LNCAP (cell line): ENCODE measurements at regions not wholly inside any gene's neighbourhood (a gene's known extent, or its start where the extent isn't known, plus 50 kb on each side); places are given as distances from the start of the nearest gene placed in this dataset.

Experiments used
- TF ChIP-seq, protein P1 (sequence below): fragments of 450-650 bp; IDR thresholded peaks from 2 replicates; pipeline ENCODE4 v1.5.1; 2017; ENCODE audit warnings: mild to moderate bottlenecking

DNA sequence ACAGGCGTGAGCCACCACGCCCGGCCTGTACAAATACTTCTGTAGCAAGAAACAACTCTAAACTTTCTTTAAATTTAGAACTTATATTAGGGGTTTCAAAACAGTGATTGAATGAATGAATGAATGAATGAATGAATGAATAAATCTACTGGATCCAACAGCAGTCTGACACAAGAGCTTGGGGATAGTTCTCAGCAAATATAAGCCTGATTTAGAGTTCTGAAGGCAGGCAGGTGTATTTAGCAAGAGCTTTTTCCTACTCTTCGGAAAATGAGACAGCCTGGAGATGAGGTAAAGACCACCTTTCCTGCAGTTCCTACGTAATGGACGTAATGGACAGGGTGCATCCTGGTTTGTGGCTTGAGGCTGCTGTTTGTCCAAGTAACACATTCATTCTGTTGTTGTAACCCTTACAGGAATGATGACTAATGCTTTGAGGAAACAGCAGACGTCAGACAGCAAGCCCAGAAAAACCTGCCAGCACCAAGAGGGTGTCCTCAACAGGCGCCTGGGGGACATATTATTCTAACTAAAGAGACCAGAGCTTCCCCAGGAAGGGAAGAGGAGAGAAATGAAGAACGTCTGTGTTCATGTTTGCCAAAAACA is 277.4 kb upstream of the SOX5 start:
- TF ChIP-seq, protein P1, sequence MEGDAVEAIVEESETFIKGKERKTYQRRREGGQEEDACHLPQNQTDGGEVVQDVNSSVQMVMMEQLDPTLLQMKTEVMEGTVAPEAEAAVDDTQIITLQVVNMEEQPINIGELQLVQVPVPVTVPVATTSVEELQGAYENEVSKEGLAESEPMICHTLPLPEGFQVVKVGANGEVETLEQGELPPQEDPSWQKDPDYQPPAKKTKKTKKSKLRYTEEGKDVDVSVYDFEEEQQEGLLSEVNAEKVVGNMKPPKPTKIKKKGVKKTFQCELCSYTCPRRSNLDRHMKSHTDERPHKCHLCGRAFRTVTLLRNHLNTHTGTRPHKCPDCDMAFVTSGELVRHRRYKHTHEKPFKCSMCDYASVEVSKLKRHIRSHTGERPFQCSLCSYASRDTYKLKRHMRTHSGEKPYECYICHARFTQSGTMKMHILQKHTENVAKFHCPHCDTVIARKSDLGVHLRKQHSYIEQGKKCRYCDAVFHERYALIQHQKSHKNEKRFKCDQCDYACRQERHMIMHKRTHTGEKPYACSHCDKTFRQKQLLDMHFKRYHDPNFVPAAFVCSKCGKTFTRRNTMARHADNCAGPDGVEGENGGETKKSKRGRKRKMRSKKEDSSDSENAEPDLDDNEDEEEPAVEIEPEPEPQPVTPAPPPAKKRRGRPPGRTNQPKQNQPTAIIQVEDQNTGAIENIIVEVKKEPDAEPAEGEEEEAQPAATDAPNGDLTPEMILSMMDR = no peak

DNA sequence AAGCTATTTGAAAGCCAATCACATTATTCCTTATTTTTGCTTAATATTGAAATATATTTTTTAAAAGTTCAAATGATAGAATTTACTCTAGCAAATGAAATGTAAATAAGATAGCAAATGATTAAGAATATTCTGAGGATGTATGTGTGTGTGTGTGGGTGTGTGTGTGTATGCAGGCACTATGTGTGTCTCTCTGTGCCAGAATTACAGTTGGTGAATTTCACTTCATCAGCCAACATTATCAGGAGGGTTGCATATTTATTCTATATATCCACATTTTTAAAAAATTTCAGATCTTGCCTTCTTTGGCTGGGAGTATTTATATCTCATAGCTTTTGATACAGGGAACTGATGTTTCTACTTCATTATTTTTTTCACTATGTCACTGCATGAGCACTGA is 274.9 kb upstream of the SOX5 start:
- TF ChIP-seq, protein P1 = no peak

DNA sequence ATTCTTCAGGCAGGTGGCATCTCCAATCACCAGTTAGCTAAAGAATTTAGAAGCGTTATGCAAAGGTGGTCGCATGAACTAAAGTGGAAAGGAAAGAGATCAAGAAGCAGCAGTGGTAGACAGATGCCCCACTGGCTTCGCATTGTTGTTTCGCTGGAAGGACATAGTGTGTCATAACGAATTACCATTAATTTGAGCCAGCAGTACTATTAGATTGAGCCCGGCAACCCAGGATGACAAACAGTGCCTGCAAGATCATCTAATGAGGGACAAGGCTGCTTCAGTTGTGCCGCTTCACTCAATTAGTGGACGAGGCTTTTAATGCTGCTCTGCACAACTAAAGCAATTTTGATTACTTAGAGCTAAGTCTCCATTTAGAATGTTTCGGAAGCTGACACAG is 274.5 kb upstream of the SOX5 start:
- TF ChIP-seq, protein P1 = no peak

DNA sequence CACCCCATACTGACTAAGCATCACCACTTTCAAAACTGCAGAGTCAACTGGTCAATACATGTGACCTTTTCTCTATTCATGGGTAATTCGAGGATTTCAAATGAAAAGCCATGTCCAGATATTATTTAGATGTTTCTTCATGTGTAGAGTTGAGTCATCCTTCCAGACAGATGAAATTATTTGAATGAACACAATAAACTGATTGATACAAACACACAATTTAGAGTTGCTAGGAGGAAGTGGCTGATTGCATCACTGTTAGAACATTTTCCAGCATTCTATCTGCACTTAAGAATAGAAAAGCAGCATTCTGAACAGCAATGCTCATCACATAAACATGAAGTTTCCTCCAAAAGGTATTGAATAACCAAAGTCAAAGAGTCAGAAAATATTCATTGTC is 273.5 kb upstream of the SOX5 start:
- TF ChIP-seq, protein P1 = no peak

DNA sequence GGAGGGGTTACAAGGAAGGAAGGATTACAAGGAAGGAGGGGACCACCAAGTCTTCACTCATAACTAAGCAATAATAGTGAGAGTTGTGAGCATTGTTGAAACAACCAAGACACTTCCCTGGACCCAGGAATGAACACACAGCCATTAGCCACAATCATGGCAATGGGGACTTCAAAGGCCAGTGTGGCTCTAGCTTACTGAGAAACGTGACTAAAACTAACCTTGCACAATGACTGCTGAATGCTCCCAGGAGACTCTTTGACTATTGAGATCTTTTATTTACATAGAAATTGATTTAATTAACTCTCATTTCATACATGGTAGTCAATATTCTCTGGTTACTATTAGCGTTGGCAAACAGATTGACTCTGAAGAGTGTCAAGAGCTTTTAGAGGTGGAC is 263.0 kb upstream of the SOX5 start:
- TF ChIP-seq, protein P1 = no peak

DNA sequence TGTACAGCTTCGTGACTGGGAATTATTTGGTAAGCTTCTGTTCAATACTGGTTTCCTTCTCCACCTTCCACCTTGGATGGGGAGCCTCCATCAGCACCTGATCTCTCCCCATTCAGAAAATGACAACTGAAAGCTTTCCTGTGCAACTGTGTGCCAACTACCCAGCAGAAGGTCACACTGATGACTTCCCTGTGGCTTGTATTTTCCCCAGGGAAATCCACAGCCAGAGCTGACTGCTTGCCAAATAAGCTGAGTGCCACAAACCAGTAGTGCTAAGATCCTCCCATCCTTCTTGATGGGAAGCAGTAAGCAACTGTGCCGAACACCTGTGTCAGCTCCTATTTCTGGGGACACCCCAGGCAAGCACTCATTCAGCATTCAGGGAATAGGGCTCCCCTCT is 257.2 kb upstream of the SOX5 start:
- TF ChIP-seq, protein P1 = no peak

DNA sequence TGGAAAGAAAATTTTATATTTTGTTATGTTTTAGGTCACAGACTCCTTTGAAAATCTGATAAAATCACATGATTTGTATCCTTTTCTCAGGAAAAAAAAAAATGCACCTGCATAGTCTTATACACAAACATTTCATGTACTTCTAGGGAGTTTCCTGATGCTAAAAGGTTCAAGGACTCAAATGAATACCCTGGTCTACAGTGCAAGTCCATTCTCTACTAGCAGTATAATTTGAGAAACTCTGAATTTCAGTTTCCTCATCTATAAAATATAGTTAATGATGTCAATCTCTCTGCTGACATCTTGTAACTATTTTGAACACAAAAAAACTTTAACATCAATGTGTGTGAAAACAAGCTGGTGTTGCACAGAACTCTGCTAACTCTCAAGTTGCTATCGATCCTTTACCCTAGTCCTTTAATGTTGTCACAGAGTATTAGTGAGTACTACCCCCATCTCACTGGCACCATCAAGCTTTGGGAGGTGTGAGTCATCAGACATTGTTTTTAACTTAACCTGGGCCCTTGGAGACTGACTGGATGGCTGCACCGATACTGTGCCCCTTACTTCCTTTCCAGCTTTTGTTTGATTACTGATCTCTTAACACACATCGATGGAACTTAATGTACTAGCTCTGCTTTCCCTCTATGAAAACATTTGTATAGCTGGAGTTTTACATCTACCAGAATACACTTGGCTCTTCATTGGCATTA is 251.9 kb upstream of the SOX5 start:
- TF ChIP-seq, protein P1 = no peak
